ENCODE measurements at regions not wholly inside any gene's neighbourhood (a gene's known extent, or its start where the extent isn't known, plus 50 kb on each side); places are given as distances from the start of the nearest gene placed in this dataset.
"Not testable (repeated sequence)": the region's sequence is repeated elsewhere in the genome, so short reads cannot be mapped to it uniquely, and the experiment has no call there.

GRCh38 chr16:86075488-86075785, 176.5 kb downstream of the IRF8 start:
- Histone ChIP-seq H3K36me3 (ENCODE audit: low read depth) (no peaks in the 10 kb centered on the region), H3K4me3 (ENCODE audit: severe bottlenecking) (no peak overlapping the region), H3K4me1 (ENCODE audit: insufficient read depth, poor library complexity, severe bottlenecking) (no peaks in the 10 kb centered on the region), H3K27ac (ENCODE audit: poor library complexity, severe bottlenecking) (no peak overlapping the region), H3K27me3 (ENCODE audit: insufficient read depth, poor library complexity, severe bottlenecking) (peaks cover 39% of the 10 kb centered on the region), H3K9me3 (ENCODE audit: severe bottlenecking) (no peaks in the 10 kb centered on the region)
- ATAC-seq (ENCODE audit: low read depth): no peak
- no peak for TF ChIP-seq CTCF (IDR thresholded peaks at IDR 0.05; ENCODE audit: poor library complexity, severe bottlenecking)
- DNase-seq (ENCODE audit: low spot score): no peak

- H3K27ac ChIP-seq (ENCODE audit: poor library complexity, severe bottlenecking): no peak overlapping the region
- ATAC-seq (ENCODE audit: low read depth): no peak
These were observed 177.0 kb downstream of the IRF8 start for GRCh38 chr16:86075839-86076440.

GRCh38 chr16:86076606-86077005, 177.6 kb downstream of the IRF8 start:
- no peak for TF ChIP-seq CTCF (IDR thresholded peaks at IDR 0.05; ENCODE audit: poor library complexity, severe bottlenecking)
- DNase-seq (ENCODE audit: low spot score): no peak
- no peak for ATAC-seq (ENCODE audit: low read depth)
- H3K4me1 ChIP-seq (ENCODE audit: insufficient read depth, poor library complexity, severe bottlenecking): no peaks in the 10 kb centered on the region
- no peaks in the 10 kb centered on the region for H3K36me3 ChIP-seq (ENCODE audit: low read depth)
- peaks cover 50% of the 10 kb centered on the region for H3K27me3 ChIP-seq (ENCODE audit: insufficient read depth, poor library complexity, severe bottlenecking)
- H3K27ac ChIP-seq (ENCODE audit: poor library complexity, severe bottlenecking): no peak overlapping the region
- H3K9me3 ChIP-seq (ENCODE audit: severe bottlenecking): no peaks in the 10 kb centered on the region
- H3K4me3 ChIP-seq (ENCODE audit: severe bottlenecking): no peak overlapping the region

More at GRCh38 chr16:86075839-86076440, 177.0 kb downstream of the IRF8 start:
- Histone ChIP-seq H3K27me3 (ENCODE audit: insufficient read depth, poor library complexity, severe bottlenecking) (peaks cover 44% of the 10 kb centered on the region), H3K4me1 (ENCODE audit: insufficient read depth, poor library complexity, severe bottlenecking) (no peaks in the 10 kb centered on the region), H3K36me3 (ENCODE audit: low read depth) (no peaks in the 10 kb centered on the region), H3K4me3 (ENCODE audit: severe bottlenecking) (no peak overlapping the region), H3K9me3 (ENCODE audit: severe bottlenecking) (no peaks in the 10 kb centered on the region)
- peak; percentile 23 for DNase-seq (ENCODE audit: low spot score)
- no peak for TF ChIP-seq CTCF (IDR thresholded peaks at IDR 0.05; ENCODE audit: poor library complexity, severe bottlenecking)

- Histone ChIP-seq H3K4me3 (ENCODE audit: severe bottlenecking) (no peak overlapping the region), H3K27ac (ENCODE audit: poor library complexity, severe bottlenecking) (no peak overlapping the region), H3K9me3 (ENCODE audit: severe bottlenecking) (no peaks in the 10 kb centered on the region), H3K27me3 (ENCODE audit: insufficient read depth, poor library complexity, severe bottlenecking) (peaks cover 52% of the 10 kb centered on the region), H3K36me3 (ENCODE audit: low read depth) (no peaks in the 10 kb centered on the region), H3K4me1 (ENCODE audit: insufficient read depth, poor library complexity, severe bottlenecking) (no peaks in the 10 kb centered on the region)
- no peak for DNase-seq (ENCODE audit: low spot score)
- TF ChIP-seq CTCF (IDR thresholded peaks at IDR 0.05; ENCODE audit: poor library complexity, severe bottlenecking): no peak
- ATAC-seq (ENCODE audit: low read depth): no peak
These were observed 178.4 kb downstream of the IRF8 start for GRCh38 chr16:86077243-86077940.

GRCh38 chr16:86078121-86078600, 179.2 kb downstream of the IRF8 start:
- no peaks in the 10 kb centered on the region for H3K9me3 ChIP-seq (ENCODE audit: severe bottlenecking)
- H3K27ac ChIP-seq (ENCODE audit: poor library complexity, severe bottlenecking): no peak overlapping the region
- DNase-seq (ENCODE audit: low spot score) (no peak), ATAC-seq (ENCODE audit: low read depth) (no peak)
- no peaks in the 10 kb centered on the region for H3K36me3 ChIP-seq (ENCODE audit: low read depth)
- no peak for TF ChIP-seq CTCF (IDR thresholded peaks at IDR 0.05; ENCODE audit: poor library complexity, severe bottlenecking)
- peaks cover 52% of the 10 kb centered on the region for H3K27me3 ChIP-seq (ENCODE audit: insufficient read depth, poor library complexity, severe bottlenecking)
- H3K4me1 ChIP-seq (ENCODE audit: insufficient read depth, poor library complexity, severe bottlenecking): no peaks in the 10 kb centered on the region
- no peak overlapping the region for H3K4me3 ChIP-seq (ENCODE audit: severe bottlenecking)

- not testable (repeated sequence) for H3K27ac ChIP-seq (ENCODE audit: poor library complexity, severe bottlenecking); H3K4me1 ChIP-seq (ENCODE audit: insufficient read depth, poor library complexity, severe bottlenecking); H3K36me3 ChIP-seq (ENCODE audit: low read depth); ATAC-seq (ENCODE audit: low read depth); H3K4me3 ChIP-seq (ENCODE audit: severe bottlenecking); H3K9me3 ChIP-seq (ENCODE audit: severe bottlenecking)
- H3K27me3 ChIP-seq (ENCODE audit: insufficient read depth, poor library complexity, severe bottlenecking): peaks cover 53% of the 10 kb centered on the region
- DNase-seq (ENCODE audit: low spot score): peak; percentile 27
These were observed 179.7 kb downstream of the IRF8 start for GRCh38 chr16:86078711-86079110.
